BE2C (cell line): ENCODE measurements at regions not wholly inside any gene's neighbourhood (a gene's known extent, or its start where the extent isn't known, plus 50 kb on each side); places are given as distances from the start of the nearest gene placed in this dataset.

Source experiments
- DNase-seq: peaks from one replicate; pipeline ENCODE4 v3.0.0-alpha.2; 2020
- H3K27me3 ChIP-seq: fragments of 250-450 bp; sonication (Bioruptor Pico); 2 replicates; pipeline ENCODE4 v1.5.1; 2020; ENCODE audit warnings: mild to moderate bottlenecking
- H3K36me3 ChIP-seq: fragments of 250-450 bp; sonication (Bioruptor Pico); 2 replicates; pipeline ENCODE4 v1.5.1; 2020; ENCODE audit warnings: mild to moderate bottlenecking
- H3K4me1 ChIP-seq: fragments of 250-450 bp; sonication (Bioruptor Pico); 2 replicates; pipeline ENCODE4 v1.5.1; 2020
- H3K4me3 ChIP-seq: 2 replicates; pipeline ENCODE4 v1.5.1; 2011; ENCODE audit warnings: low read depth, low read length
- H3K9me3 ChIP-seq: fragments of 250-450 bp; sonication (Bioruptor Pico); 2 replicates; pipeline ENCODE4 v1.5.1; 2020
- TF ChIP-seq, protein P1 (sequence below): IDR thresholded peaks from 2 replicates; pipeline ENCODE4 v1.5.1; 2012; ENCODE audit warnings: mild to moderate bottlenecking, low read depth, low read length

DNA sequence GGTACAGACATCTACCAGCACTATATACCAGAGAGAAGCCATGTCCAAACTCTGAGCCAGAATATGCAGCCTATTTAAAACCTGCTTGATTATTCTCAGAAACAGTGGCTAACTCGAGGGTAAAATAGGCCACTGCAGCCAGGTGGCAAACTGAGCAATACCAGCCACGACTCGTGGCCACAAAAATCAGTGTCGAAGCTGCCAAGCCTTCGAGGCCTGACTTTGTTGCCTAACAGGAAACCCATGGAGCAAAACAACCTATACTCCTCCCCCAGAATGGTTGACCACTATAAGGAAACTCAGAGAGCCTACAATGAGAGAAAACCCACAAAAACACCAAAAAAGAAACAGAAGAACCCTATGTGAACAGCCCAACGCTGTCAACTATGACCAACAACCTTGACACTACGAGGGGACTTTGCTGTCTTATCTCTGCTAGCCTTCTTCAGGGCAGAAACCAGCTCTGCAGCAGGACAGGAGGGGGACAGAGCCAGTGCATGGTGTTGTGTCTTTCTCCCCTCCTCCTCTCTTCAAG lies 133.8 kb downstream of the TMEM174 start:
- DNase-seq, result no peak
- H3K4me3 ChIP-seq, result no peak overlapping the region
- no peaks in the 10 kb centered on the region for H3K36me3 ChIP-seq
- no peaks in the 10 kb centered on the region for H3K9me3 ChIP-seq
- 0 out of 2 replicates have a peak, but pooled peaks cover 3% of the 10 kb centered on the region for H3K4me1 ChIP-seq
- TF ChIP-seq, protein P1, sequence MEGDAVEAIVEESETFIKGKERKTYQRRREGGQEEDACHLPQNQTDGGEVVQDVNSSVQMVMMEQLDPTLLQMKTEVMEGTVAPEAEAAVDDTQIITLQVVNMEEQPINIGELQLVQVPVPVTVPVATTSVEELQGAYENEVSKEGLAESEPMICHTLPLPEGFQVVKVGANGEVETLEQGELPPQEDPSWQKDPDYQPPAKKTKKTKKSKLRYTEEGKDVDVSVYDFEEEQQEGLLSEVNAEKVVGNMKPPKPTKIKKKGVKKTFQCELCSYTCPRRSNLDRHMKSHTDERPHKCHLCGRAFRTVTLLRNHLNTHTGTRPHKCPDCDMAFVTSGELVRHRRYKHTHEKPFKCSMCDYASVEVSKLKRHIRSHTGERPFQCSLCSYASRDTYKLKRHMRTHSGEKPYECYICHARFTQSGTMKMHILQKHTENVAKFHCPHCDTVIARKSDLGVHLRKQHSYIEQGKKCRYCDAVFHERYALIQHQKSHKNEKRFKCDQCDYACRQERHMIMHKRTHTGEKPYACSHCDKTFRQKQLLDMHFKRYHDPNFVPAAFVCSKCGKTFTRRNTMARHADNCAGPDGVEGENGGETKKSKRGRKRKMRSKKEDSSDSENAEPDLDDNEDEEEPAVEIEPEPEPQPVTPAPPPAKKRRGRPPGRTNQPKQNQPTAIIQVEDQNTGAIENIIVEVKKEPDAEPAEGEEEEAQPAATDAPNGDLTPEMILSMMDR, result no peak
- H3K27me3 ChIP-seq, result peaks cover 67% of the 10 kb centered on the region

DNA sequence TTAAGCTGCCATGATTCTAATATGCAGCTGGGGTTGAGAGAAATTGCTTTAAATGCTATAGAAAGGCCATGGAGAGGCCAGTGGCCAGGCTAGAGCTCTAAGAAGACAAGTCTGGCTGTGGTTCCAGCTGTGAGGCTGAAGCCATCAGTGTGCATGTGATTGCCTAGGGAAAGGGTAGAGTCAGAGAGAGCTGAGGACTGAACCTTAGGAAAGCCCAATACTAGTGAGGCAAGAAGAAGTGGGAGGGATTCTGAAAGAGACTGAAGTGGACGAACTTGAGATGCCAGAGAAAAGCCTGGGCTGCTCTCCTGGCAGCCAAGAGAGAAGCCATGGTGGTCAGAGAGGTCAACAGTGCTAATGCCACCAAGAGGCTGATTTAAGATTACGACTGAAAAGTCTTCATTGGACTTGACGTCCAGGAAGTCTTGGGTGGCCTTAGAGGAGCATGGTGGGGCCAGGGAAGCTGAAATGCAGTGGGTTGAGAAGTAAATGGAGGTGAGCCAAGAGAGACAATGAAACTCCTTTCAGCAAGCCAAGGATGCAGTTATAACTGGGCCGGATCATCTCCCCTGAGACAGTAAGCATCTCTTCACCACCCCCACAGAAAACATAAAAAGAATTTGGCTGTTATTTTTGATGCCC lies 133.2 kb downstream of the TMEM174 start:
- H3K27me3 ChIP-seq, result peaks cover 68% of the 10 kb centered on the region
- TF ChIP-seq, protein P1, result no peak
- no peak for DNase-seq

DNA sequence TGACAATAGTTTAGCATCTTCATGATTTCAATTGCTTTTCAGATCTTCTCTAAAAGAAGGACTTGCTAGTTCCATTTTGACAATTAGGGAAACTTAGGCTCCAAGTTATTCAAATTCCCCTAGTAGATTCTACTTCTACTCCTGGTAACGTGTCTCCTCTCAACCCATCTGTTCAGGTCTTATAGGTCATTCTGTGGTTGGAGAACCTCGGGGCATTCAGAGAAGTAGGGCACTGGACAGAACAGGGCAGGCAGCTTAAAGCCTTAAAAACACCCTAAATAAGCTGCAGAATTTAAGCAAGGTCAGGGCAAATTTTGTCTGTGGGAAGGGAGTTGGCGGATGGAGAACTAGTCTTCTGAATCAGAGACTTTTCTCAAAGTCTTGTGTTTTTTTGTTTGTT lies 132.4 kb downstream of the TMEM174 start:
- Histone ChIP-seq H3K36me3 (no peaks in the 10 kb centered on the region), H3K9me3 (no peaks in the 10 kb centered on the region), H3K4me3 (no peak overlapping the region), H3K27me3 (peaks cover 72% of the 10 kb centered on the region), H3K4me1 (no peaks in the 10 kb centered on the region)
- TF ChIP-seq, protein P1, result no peak
- no peak for DNase-seq

More for the DNA sequence above, 133.2 kb downstream of the TMEM174 start:
- H3K4me1 ChIP-seq, result no peaks in the 10 kb centered on the region
- no peaks in the 10 kb centered on the region for H3K9me3 ChIP-seq
- H3K36me3 ChIP-seq, result no peaks in the 10 kb centered on the region
- H3K4me3 ChIP-seq, result no peak overlapping the region

DNA sequence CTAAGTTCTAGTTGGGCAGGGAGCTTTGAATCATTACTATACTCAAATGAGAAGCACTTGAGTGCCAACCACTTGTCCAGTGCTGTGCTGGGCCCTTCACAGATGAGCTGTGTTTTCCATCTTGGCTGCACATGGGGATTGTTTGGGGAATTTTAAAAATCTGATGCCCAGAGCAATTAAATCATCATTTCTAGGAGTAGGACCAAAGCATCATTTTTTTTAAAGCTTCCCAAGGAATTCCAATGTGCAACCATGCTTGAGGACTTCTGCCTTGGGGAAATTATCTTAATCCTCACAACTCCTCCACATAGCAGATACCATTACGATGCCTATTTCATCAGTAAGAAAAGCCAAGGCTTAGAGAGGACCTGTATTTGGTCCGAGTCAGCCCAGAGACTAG lies 131.4 kb downstream of the TMEM174 start:
- H3K4me1 ChIP-seq, result no peaks in the 10 kb centered on the region
- no peak overlapping the region for H3K4me3 ChIP-seq
- DNase-seq, result no peak
- TF ChIP-seq, protein P1, result no peak
- H3K27me3 ChIP-seq, result peaks cover 82% of the 10 kb centered on the region
- H3K36me3 ChIP-seq, result no peaks in the 10 kb centered on the region
- H3K9me3 ChIP-seq, result no peaks in the 10 kb centered on the region

DNA sequence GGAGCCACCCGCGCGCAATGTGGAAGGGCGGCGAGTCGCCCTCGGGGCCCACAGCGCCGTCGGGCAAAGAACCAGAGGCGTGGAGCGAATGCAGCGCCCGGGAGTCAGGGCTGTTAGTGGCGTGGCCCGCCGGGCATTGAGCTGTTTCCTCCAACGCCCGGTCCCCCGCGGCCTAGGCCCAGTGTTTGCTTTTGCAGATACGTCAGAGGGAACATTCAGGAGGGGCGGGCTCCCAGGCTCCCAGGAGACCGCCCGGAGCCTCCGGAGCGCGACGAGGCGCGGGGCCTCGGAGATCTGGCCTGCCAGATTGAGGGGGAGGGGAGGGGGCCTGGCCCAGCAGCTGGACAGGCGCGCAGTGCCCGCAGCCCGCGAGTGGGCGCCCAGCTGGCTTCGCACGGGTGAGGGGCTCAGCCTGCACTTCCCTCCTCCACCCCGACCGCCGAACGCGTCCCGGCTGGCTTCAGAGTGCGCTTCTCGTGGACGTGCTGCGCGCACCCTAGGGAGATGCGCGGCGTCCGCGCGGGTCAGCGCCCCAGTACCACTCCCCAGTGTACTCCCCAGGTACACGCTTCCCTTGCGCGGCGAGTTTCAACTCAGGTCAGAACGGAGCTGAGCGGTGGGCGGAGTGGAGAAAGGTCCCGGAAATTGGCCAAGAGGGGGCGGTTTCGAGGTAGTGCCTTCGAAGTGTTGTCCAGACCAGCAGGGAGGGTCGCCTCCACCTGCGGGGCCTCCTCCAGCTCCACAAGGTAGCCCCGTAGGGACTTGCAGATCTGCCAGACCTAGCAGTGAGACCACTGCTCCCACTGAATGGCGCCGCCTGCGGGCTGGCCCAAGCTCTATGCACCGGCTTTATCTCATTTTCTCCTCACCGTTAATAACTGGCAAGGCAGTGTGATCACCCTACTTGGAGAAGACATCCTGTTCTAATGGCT lies 130.4 kb downstream of the TMEM174 start:
- Histone ChIP-seq H3K36me3 (no peaks in the 10 kb centered on the region), H3K4me1 (no peaks in the 10 kb centered on the region), H3K9me3 (no peaks in the 10 kb centered on the region), H3K27me3 (peaks cover 87% of the 10 kb centered on the region), H3K4me3 (peak overlapping the region; percentile 2)
- TF ChIP-seq, protein P1, result peak; percentile 43
- DNase-seq, result peak; percentile 20

DNA sequence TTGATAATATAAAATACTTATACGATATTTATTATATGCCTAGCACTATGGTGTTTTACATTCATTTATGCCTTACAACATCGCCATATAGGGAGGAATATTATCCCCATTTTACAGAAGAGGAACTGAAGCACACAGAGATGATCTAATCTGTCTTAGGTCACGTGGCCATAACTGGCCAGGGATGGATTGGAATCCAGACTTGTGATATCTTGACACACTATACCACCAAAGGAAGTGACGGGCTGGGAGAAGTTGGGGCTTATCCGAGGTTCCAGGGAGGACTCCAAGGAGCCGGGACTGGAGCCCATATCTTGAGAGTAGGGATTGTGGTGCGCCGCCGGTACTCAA lies 129.8 kb downstream of the TMEM174 start:
- DNase-seq, result no peak
- Histone ChIP-seq H3K9me3 (no peaks in the 10 kb centered on the region), H3K4me1 (no peaks in the 10 kb centered on the region), H3K36me3 (no peaks in the 10 kb centered on the region), H3K4me3 (peak overlapping the region; percentile 2), H3K27me3 (peaks cover 89% of the 10 kb centered on the region)
- TF ChIP-seq, protein P1, result no peak
